ENCODE measurements at regions not wholly inside any gene's neighbourhood (a gene's known extent, or its start where the extent isn't known, plus 50 kb on each side); places are given as distances from the start of the nearest gene placed in this dataset.

DNA sequence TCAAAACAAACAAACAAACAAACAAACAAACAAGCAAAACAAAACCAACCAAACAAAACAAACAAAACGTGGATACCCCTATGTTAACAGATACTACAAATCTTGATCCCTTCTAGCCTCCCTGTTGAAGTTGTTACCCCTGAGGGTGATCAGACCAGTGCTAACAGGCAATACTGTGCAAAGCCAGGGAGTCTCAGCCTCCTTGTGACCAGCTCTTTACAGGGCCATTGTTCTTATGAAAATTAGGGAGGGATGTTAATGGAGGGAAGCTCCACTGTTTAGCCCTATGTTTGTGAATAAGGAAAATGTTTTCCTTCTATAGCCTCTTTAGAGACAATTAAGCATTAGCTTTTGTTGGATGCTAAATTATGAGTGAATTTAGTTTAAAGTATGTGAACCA lies 1072.1 kb upstream of the WWC1 start:
- TF ChIP-seq CTCF (IDR thresholded peaks at IDR 0.05) (no peak), POLR2AphosphoS5 (IDR thresholded peaks at IDR 0.05) (no peak), POLR2A (IDR thresholded peaks at IDR 0.05) (no peak), EP300 (IDR thresholded peaks at IDR 0.05; ENCODE audit: low read depth) (no peak)

Measured in transverse colon (tissue), 4 donors.